PC-9 (cell line): ENCODE measurements at regions not wholly inside any gene's neighbourhood (a gene's known extent, or its start where the extent isn't known, plus 50 kb on each side); places are given as distances from the start of the nearest gene placed in this dataset.

ENCODE experiments used
- CTCF ChIP-seq: fragments of 200-600 bp; sonication (generic); conservative IDR thresholded peaks from 2 replicates; pipeline ENCODE4 v1.6.1; 2017; ENCODE audit warnings: mixed run types, antibody characterized with exemption, mild to moderate bottlenecking, moderate library complexity
- EZH2 ChIP-seq: fragments of 200-600 bp; sonication (generic); IDR thresholded peaks from 2 replicates; pipeline ENCODE4 v1.8.0; 2017; ENCODE audit warnings: antibody characterized with exemption, low read depth

GRCh38 chr20:60200305-60200918 is 242.2 kb downstream of the CDH26 start:
- TF ChIP-seq CTCF (no peak), EZH2 (no peak)
